ENCODE measurements at regions not wholly inside any gene's neighbourhood (a gene's known extent, or its start where the extent isn't known, plus 50 kb on each side); places are given as distances from the start of the nearest gene placed in this dataset.

DNA sequence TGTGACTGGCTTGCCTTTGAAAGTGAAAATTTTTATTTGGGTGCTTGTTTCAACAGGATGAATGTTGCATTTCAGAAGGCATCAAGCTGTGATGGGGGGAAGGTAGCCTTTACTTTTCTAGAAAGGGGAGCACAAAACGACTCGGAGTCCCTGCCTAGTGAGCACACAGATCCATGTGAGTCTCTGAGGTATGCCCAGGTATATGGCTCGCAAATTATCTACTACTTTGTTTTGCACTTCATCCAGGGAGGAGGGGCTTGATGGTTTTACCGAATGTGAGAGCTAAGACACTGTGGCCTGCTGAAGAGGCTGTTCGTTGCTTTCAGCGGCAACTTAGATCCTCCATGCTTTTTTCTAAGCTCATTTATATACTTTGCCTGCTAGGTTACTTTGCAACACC is 537.7 kb upstream of the PTBP2 start:
- TF ChIP-seq, protein P1, sequence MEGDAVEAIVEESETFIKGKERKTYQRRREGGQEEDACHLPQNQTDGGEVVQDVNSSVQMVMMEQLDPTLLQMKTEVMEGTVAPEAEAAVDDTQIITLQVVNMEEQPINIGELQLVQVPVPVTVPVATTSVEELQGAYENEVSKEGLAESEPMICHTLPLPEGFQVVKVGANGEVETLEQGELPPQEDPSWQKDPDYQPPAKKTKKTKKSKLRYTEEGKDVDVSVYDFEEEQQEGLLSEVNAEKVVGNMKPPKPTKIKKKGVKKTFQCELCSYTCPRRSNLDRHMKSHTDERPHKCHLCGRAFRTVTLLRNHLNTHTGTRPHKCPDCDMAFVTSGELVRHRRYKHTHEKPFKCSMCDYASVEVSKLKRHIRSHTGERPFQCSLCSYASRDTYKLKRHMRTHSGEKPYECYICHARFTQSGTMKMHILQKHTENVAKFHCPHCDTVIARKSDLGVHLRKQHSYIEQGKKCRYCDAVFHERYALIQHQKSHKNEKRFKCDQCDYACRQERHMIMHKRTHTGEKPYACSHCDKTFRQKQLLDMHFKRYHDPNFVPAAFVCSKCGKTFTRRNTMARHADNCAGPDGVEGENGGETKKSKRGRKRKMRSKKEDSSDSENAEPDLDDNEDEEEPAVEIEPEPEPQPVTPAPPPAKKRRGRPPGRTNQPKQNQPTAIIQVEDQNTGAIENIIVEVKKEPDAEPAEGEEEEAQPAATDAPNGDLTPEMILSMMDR (IDR thresholded peaks at IDR 0.05) = no peak
- H3K27me3 ChIP-seq (ENCODE audit: control insufficient read depth, insufficient read depth, low read length) = no peaks in the 10 kb centered on the region
- ATAC-seq (no peak), DNase-seq (no peak)
- no peaks in the 10 kb centered on the region for H3K9me3 ChIP-seq (ENCODE audit: control insufficient read depth, insufficient read depth, low read length)
- no peak overlapping the region for H3K4me3 ChIP-seq (ENCODE audit: low read length)
- intact Hi-C loops (cut with micrococcal nuclease) = no loop called here
- peaks cover 6 to 10% of the 10 kb centered on the region in 2 donors for H3K9me3 Mint-ChIP-seq
- no peaks in the 10 kb centered on the region for H3K4me1 Mint-ChIP-seq
- H3K36me3 ChIP-seq (ENCODE audit: control insufficient read depth, insufficient read depth, low read length) = no peaks in the 10 kb centered on the region
- no peak overlapping the region for H3K4me3 Mint-ChIP-seq
- no peak overlapping the region for H3K27ac ChIP-seq (ENCODE audit: low read length)
- 83% methylated on average over 6 of the region's 6 CpGs for WGBS (ENCODE audit: insufficient coverage)
- H3K36me3 Mint-ChIP-seq = no peaks in the 10 kb centered on the region
- H3K4me1 ChIP-seq (ENCODE audit: control insufficient read depth, insufficient read depth, low read length) = no peaks in the 10 kb centered on the region
- H3K27ac Mint-ChIP-seq = no peak overlapping the region
- H3K27me3 Mint-ChIP-seq (ENCODE audit: low read depth in 2 of 2) = no peaks in the 10 kb centered on the region

DNA sequence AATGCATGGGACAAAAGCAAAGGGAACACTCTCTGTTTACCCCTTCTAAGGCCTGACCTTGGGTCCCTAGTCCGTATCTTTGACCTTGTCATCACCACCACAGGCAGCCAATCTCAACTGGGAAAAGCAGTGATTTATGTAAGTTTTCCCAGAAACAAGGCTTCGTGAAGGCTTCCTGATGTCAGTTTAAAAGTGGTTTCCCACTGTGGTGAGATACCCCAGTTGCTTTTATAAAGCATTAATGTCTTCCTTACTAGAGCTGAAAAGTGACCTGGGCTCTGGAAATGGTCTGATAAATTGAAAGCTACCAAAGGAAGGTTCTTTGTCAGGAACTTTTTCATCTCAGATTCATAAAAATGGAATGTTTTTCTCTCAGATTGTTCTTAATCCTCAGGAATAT is 536.4 kb upstream of the PTBP2 start:
- DNase-seq (no peak), ATAC-seq (no peak)
- Histone ChIP-seq H3K27me3 (ENCODE audit: control insufficient read depth, insufficient read depth, low read length) (no peaks in the 10 kb centered on the region), H3K4me1 (ENCODE audit: control insufficient read depth, insufficient read depth, low read length) (no peaks in the 10 kb centered on the region), H3K27ac (ENCODE audit: low read length) (no peak overlapping the region), H3K36me3 (ENCODE audit: control insufficient read depth, insufficient read depth, low read length) (no peaks in the 10 kb centered on the region), H3K4me3 (ENCODE audit: low read length) (no peak overlapping the region), H3K9me3 (ENCODE audit: control insufficient read depth, insufficient read depth, low read length) (no peaks in the 10 kb centered on the region)
- TF ChIP-seq, protein P1 (IDR thresholded peaks at IDR 0.05) = no peak
- Mint-ChIP-seq H3K4me3 (no peak overlapping the region), H3K27ac (no peak overlapping the region), H3K4me1 (no peaks in the 10 kb centered on the region), H3K9me3 (peaks cover 4 to 10% of the 10 kb centered on the region in 2 donors), H3K27me3 (ENCODE audit: low read depth in 2 of 2) (no peaks in the 10 kb centered on the region), H3K36me3 (no peaks in the 10 kb centered on the region)
- intact Hi-C loops (cut with micrococcal nuclease) = loop anchor here (1.0 kb wide), 1 partner anchor 17 kb away; no protein-coding TSS in a partner anchor
- 73% methylated on average over 2 of the region's 2 CpGs for WGBS (ENCODE audit: insufficient coverage)

DNA sequence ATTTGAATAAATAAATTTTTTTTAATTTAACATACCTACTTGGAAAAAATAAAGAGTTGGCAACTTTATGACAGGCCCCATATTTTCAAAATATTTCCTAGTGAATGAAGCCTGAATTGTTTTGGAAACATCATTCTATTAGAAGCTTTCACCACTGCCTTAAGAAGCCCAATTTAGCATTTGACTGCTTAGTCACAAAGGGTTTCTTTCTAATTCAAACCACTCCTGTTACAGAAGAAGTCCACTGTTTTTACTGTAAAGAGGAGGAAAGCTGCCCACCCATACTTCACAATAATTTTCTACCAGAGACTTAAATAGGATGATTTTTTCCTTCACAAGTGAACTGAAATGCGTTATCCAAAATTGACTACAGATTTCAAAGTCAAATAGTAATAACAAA is 534.6 kb upstream of the PTBP2 start:
- Histone ChIP-seq H3K9me3 (ENCODE audit: control insufficient read depth, insufficient read depth, low read length) (no peaks in the 10 kb centered on the region), H3K4me1 (ENCODE audit: control insufficient read depth, insufficient read depth, low read length) (no peaks in the 10 kb centered on the region), H3K4me3 (ENCODE audit: low read length) (no peak overlapping the region), H3K36me3 (ENCODE audit: control insufficient read depth, insufficient read depth, low read length) (no peaks in the 10 kb centered on the region), H3K27ac (ENCODE audit: low read length) (no peak overlapping the region), H3K27me3 (ENCODE audit: control insufficient read depth, insufficient read depth, low read length) (no peaks in the 10 kb centered on the region)
- no CpG with 5 or more reads among the region's 1 CpG for WGBS (ENCODE audit: insufficient coverage)
- intact Hi-C loops (cut with micrococcal nuclease) = no loop called here
- Mint-ChIP-seq H3K4me1 (no peaks in the 10 kb centered on the region), H3K4me3 (no peak overlapping the region), H3K27ac (no peak overlapping the region), H3K27me3 (ENCODE audit: low read depth in 2 of 2) (no peaks in the 10 kb centered on the region), H3K36me3 (no peaks in the 10 kb centered on the region), H3K9me3 (peaks cover 8 to 16% of the 10 kb centered on the region in 2 donors)
- TF ChIP-seq, protein P1 (IDR thresholded peaks at IDR 0.05) = no peak
- DNase-seq (no peak), ATAC-seq (no peak)

DNA sequence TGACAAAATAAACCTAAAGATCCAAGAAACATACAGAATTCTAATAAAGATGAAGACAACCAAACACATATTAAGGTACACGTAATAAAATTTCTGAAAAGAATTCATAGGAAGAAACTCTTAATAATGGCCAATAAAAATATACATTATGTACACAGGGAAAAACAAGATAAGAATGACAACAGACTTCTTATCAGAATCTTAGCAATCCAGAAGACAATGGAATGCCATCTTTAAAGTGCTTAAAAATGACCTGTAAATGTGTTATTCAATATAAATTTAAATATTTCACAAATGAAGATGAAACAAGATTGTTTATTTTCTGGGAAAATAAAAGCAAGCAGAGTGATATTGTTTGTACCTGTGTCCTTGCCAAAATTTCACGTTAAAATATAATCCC is 530.4 kb upstream of the PTBP2 start:
- ATAC-seq = no peak
- no peaks in the 10 kb centered on the region for H3K36me3 ChIP-seq (ENCODE audit: control insufficient read depth, insufficient read depth, low read length)
- 81% methylated on average over 1 of the region's 2 CpGs for WGBS (ENCODE audit: insufficient coverage)
- H3K9me3 ChIP-seq (ENCODE audit: control insufficient read depth, insufficient read depth, low read length) = peaks cover 10% of the 10 kb centered on the region
- no peak overlapping the region for H3K4me3 ChIP-seq (ENCODE audit: low read length)
- no peak overlapping the region for H3K27ac Mint-ChIP-seq
- intact Hi-C loops (cut with micrococcal nuclease) = no loop called here
- H3K4me3 Mint-ChIP-seq = no peak overlapping the region
- no peaks in the 10 kb centered on the region for H3K36me3 Mint-ChIP-seq
- no peaks in the 10 kb centered on the region for H3K4me1 ChIP-seq (ENCODE audit: control insufficient read depth, insufficient read depth, low read length)
- no peaks in the 10 kb centered on the region for H3K27me3 Mint-ChIP-seq (ENCODE audit: low read depth in 2 of 2)
- H3K27me3 ChIP-seq (ENCODE audit: control insufficient read depth, insufficient read depth, low read length) = no peaks in the 10 kb centered on the region
- no peak overlapping the region for H3K27ac ChIP-seq (ENCODE audit: low read length)
- no peak for DNase-seq
- TF ChIP-seq, protein P1 (IDR thresholded peaks at IDR 0.05) = no peak
- peaks cover 11 to 22% of the 10 kb centered on the region in 2 donors for H3K9me3 Mint-ChIP-seq
- H3K4me1 Mint-ChIP-seq = no peaks in the 10 kb centered on the region
